Natural killer cell treated with Interleukin-12 subunit alpha and Interleukin-12 subunit beta and Interleukin-15 and Interleukin-18, amount 100 ng/mL, for 72 hours (primary cell): ENCODE measurements at regions not wholly inside any gene's neighbourhood (a gene's known extent, or its start where the extent isn't known, plus 50 kb on each side); places are given as distances from the start of the nearest gene placed in this dataset.

Source experiments
- ATAC-seq, 2 donors: fragments of 150-1000 bp; cut with Tn5 transposase in 1 of 2; sonication (Bioruptor Pico), chemical (Tn5 transposase) in 1 of 2; 2 replicates each; pipeline ENCODE4 v1.10.0; 2021
- DNase-seq: peaks from one replicate; pipeline ENCODE4 v3.0.0; 2022; ENCODE audit warnings: low spot score
- H3K27ac Mint-ChIP-seq, 2 donors: 1 replicate in 1 of 2; 2 replicates in 1 of 2; pipeline ENCODE4 v1.8.0; 2022; ENCODE audit warnings: mixed read lengths in 2 of 2, mild to moderate bottlenecking in 1 of 2, moderate library complexity in 1 of 2
- H3K27me3 Mint-ChIP-seq, 2 donors: 1 replicate in 1 of 2; 2 replicates in 1 of 2; pipeline ENCODE4 v1.8.0; 2022; ENCODE audit warnings: mixed read lengths in 2 of 2
- H3K36me3 Mint-ChIP-seq: one replicate; pipeline ENCODE4 v1.8.0; 2022; ENCODE audit warnings: mixed read lengths
- H3K4me1 Mint-ChIP-seq, 2 donors: 1 replicate in 1 of 2; 2 replicates in 1 of 2; pipeline ENCODE4 v1.8.0; 2022; ENCODE audit warnings: low read depth in 2 of 2, mixed read lengths in 2 of 2, mild to moderate bottlenecking in 1 of 2
- H3K4me3 Mint-ChIP-seq: one replicate; pipeline ENCODE4 v1.8.0; 2022; ENCODE audit warnings: mixed read lengths
- H3K9me3 Mint-ChIP-seq: 2 replicates; pipeline ENCODE4 v1.8.0; 2022; ENCODE audit warnings: mixed read lengths

DNA sequence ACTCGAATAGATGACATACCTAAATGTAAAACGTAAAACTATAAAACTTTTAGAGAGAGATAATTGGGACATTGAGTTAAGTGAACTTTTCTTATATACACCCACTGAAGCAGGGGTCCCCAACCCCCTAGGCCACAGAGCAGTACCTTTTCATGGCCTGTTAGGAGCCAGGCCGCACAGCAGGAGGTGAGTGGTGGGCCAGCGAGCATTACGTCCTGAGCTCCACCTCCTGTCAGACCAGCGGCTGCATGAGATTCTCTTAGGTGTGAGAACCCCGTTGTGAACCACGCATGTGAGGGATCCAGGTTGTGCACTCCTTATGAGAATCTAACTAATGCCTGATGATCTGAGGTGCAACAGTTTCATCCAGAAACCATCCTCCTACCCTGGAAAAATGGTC, 114.8 kb downstream of the HMX1 start:
- Mint-ChIP-seq H3K27ac (no peak overlapping the region), H3K9me3 (no peaks in the 10 kb centered on the region), H3K4me3 (no peak overlapping the region), H3K27me3 (no peaks in the 10 kb centered on the region), H3K4me1 (no peaks in the 10 kb centered on the region), H3K36me3 (no peaks in the 10 kb centered on the region)
- DNase-seq (no peak), ATAC-seq (no peak)

DNA sequence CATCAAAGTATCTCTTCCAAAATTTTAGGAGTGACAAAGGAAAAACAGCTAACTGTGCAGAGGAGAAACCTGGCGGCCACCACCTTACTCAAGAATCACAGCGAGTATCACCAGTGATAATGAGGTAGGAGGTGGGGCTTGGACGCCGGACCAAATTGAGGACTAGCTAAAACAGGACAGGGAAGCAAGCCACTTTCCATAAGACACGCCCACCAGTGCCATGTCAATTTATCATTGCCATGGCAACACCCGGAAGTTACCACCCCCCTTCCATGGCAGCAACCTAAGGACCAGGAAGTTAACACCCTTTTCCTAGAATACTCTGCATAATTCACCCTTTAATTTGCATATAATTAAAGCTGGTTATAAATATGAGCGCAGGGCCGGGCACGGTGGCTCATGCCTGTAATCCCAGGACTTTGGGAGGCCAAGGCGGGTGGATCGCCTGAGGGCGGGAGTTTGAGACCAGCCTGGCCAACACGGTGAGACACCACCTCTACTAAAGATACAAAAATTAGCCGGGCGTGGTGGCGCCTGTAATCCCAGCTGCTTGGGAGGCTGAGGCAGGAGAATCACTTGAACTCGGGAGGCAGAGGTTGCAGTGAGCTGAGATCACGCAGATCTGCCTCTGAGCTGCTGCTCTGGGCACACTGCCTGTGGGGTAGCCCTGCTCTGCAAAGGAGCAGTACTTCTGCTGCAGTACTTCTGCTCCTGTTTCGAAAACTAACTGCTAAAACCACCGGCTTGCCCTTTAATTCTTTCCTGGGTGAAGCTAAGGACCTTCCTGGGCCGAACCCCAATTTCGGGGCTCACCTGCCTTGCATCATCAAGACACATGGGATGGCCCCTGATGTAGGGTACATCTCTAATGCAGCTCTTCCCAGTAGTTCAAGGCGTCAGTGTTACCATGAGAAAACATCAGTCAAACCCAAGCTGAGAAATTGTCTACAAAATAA, 116.7 kb downstream of the HMX1 start:
- Mint-ChIP-seq H3K9me3 (no peaks in the 10 kb centered on the region), H3K4me1 (no peaks in the 10 kb centered on the region), H3K27me3 (peaks cover under 1 to 3% of the 10 kb centered on the region in 2 donors), H3K4me3 (no peak overlapping the region), H3K27ac (no peak overlapping the region), H3K36me3 (no peaks in the 10 kb centered on the region)
- DNase-seq (no peak), ATAC-seq (no peak)

DNA sequence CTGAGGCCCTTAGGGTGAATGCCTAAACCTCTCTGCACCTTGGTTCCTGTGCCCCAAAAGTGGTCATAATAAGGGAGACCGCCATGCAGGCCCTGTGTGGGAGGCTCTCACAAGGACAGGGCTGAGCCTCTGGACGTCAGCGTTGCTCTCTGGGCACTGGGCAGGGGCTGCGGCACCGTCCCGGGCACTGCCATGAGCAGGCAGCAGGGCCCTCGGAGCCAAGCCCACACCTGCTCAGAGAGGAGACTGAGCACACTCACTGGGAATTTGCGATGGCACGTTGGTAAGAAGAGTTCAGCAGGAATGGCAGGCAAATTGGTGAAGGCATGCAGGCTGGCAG, 123.4 kb downstream of the HMX1 start:
- no peak for DNase-seq
- peak in 1 of 2 donors; percentile 32 for ATAC-seq
- Mint-ChIP-seq H3K27me3 (peaks cover 10 to 11% of the 10 kb centered on the region in 2 donors), H3K4me3 (no peak overlapping the region), H3K9me3 (peaks cover 8% of the 10 kb centered on the region), H3K4me1 (peaks cover 0 to 4% of the 10 kb centered on the region in 2 donors), H3K36me3 (no peaks in the 10 kb centered on the region), H3K27ac (no peak overlapping the region)

DNA sequence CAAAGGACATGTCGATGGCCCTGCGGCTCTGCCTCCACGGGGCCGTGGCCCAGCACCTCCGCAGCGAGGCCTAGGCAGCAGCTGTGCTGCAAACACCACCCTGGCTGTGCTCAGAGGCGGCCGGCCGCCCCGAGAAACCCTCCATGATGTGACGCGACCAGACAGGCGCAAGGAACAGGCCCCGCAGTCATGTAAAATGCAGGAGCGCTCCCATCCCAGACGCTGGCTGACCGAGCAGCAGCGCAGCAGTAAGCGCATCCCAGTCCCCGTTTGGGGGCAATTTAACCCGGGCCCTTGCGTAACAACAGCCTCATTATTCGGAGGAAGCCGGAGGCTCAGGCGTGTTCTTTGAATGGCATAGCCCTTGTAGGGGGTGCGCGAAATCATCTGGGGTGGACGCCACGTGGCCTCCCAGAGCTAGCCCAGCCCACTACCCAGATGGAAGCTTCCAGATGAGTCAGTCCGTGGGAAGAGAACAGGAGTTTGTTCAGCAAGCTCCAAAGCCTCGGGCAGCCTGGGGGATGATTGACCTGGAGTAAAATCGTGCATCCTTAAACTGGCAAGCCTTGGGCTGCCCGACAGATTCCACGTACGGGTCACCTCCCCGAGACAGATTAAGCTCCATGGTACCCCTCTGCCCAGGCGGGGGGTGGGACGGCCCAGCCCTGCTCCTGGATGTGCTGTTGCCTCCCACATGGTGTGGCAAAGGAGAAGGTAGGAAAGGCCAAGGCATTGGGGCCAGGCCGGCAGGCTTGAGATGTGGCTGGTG, 124.0 kb downstream of the HMX1 start:
- no peak for ATAC-seq
- Mint-ChIP-seq H3K4me1 (peaks cover 0 to 4% of the 10 kb centered on the region in 2 donors), H3K27ac (no peak overlapping the region), H3K9me3 (peaks cover 8% of the 10 kb centered on the region), H3K27me3 (peaks cover 10 to 11% of the 10 kb centered on the region in 2 donors), H3K36me3 (no peaks in the 10 kb centered on the region), H3K4me3 (no peak overlapping the region)
- DNase-seq: peak; percentile 54

DNA sequence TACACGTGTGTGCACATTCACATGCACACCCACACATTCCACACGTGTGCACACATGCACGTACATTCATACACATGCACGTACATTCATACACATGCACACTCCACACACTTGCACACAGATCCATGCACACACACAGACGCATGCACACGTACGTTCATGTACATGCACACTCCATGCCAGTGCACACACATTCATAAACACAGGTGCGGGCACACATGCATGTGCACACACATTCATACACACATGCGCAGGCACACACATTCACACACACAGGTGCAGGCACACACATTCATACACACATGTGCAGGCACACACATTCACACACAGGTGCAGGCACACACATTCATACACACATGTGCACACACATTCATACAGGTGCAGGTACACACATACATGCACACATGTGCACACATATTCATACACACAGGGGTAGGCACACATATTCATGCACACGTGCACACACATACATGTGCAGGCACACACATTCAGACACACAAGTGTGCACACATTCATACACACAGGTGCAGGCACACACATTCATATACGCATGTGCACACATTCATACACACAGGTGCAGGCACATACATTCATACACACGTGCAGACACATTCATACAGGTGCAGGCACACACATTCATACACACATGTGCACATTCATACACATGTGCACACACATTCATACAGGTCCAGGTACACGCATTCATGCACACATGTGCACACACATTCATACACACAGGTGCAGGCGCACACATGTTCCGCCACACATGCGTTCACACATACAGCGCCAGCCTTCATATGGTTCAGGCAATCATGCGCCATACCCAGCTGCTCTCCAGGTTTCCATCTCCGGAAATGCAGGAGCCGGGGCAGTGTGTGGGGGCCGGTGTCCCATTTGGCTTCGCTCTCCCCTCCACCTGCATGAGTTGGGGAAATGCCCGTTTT, 124.8 kb downstream of the HMX1 start:
- Mint-ChIP-seq H3K9me3 (peaks cover 8% of the 10 kb centered on the region), H3K4me3 (no peak overlapping the region), H3K36me3 (no peaks in the 10 kb centered on the region), H3K27ac (no peak overlapping the region), H3K27me3 (peaks cover 10 to 11% of the 10 kb centered on the region in 2 donors), H3K4me1 (peaks cover 0 to 4% of the 10 kb centered on the region in 2 donors)
- ATAC-seq (no peak), DNase-seq (no peak)

DNA sequence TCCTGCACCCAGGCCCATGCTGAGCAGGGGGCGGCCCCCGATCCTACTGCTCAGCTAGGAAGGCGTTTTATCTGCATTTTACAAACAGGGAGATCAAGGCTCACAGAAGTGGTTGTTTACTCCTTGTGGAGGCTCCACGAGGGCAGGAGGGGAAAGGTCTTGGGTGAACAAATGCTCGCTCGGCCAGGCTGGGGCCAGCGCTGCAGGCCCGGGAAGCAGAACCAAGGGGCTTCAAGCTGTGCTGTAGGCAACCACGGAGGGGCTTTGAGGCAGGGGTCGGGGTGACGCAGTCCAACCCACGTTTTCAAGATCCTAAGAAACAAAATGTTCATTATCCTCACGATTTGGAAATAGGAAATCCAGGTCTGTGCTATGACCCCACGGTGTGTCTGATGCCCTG, 125.8 kb downstream of the HMX1 start:
- DNase-seq (no peak), ATAC-seq (no peak)
- peaks cover 10 to 11% of the 10 kb centered on the region in 2 donors for H3K27me3 Mint-ChIP-seq
- H3K4me1 Mint-ChIP-seq: peaks cover 0 to 4% of the 10 kb centered on the region in 2 donors
- peaks cover 8% of the 10 kb centered on the region for H3K9me3 Mint-ChIP-seq
- no peaks in the 10 kb centered on the region for H3K36me3 Mint-ChIP-seq
- H3K4me3 Mint-ChIP-seq: no peak overlapping the region
- H3K27ac Mint-ChIP-seq: no peak overlapping the region

DNA sequence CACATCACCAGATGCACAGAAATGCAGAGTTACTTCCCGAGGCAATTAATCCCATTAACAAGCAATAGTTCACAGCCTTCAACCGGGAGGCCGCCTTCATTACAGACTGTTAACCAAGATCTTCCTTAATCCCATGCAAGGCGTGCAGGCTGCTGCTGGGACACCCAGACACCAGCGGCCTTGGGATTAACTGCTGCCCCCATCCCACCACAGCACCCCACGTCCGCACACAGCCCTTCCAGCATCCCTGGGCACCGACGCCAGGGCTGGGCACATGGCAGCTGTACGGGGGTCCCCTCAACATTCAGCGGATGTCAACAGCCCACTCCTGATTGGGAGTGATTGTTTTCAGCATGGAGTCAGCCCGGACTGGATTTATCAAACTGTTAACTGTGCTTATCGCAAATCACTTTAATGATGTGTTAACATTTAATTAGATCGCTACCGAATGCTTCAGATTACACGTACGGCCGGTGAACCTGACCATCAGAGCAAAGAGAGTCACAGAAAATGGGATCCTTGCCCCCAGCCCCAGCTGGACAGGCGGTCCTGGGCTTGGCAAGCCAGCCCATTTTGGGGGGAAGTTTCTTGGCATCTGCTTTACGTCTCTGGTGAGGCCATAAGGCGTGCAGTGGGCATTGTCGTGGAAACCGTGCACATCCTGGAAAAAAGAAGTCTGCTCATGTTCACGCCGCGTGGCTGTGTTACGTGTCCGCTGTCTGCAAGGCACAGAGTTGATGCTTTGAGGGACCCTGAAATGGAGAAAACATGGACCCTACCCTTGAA, 126.4 kb downstream of the HMX1 start:
- Mint-ChIP-seq H3K9me3 (peaks cover 8% of the 10 kb centered on the region), H3K4me1 (peaks cover 0 to 4% of the 10 kb centered on the region in 2 donors), H3K4me3 (no peak overlapping the region), H3K36me3 (no peaks in the 10 kb centered on the region), H3K27me3 (peaks cover 8 to 11% of the 10 kb centered on the region in 2 donors), H3K27ac (no peak overlapping the region)
- DNase-seq (no peak), ATAC-seq (no peak)

DNA sequence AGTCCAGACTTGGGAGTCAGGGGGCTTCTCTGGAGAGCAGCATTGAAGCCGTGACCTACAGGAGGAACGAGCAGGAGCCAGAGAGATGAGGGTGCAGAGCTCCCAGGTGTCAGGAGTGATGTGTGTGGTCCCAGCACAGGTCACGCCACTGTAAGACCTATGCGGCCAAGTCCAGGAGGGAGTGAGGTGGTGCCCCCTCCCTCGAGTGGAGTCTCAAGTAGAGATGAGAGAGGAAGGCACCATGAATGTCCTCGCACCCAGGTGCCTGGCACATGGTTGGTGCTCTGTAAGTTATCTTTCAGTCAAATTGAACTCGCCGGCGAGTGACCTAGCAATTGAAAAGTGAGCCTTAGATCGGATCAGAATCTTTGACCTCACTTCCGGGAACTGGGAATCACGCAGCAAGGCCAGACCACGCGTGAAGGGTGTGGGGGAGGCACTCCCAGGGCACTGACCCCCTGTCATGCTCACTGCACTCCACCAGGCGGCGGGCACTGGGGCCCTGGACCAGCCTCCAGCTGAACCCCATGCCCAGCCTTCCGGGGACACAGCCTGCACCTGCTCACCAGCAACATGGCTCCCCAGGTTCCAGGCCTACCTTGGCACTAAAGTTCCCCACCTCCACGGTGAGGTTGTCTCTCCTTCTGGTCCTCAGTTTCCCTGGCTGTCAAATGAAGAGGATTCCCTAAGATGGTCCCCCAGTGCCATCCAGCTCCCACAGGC, 127.4 kb downstream of the HMX1 start:
- DNase-seq: peak; percentile 55
- H3K27me3 Mint-ChIP-seq: peaks cover 3 to 5% of the 10 kb centered on the region in 2 donors
- no peak overlapping the region for H3K4me3 Mint-ChIP-seq

DNA sequence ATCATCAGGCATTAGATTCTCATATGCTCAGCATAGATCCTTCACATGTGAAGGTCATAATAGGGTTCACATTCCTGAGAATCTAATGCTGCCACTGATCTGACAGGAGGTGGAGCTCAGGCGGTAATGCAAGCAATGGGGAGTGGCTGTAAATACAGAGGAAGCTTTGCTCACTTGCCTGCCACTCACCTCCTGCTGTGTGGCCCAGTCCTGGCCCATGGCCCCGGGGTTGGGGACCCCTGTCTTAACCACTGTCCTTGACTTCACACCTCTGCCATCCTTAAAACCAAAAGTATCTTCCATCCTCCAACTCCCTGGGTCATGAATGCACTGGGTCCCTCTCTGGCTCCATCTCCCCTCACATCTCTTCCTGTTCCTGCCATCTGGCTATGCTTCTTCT, 129.1 kb downstream of the HMX1 start:
- Mint-ChIP-seq H3K36me3 (no peaks in the 10 kb centered on the region), H3K27me3 (peaks cover 0 to 4% of the 10 kb centered on the region in 2 donors), H3K4me1 (peaks cover 0 to 4% of the 10 kb centered on the region in 2 donors), H3K4me3 (no peak overlapping the region), H3K9me3 (peaks cover 8% of the 10 kb centered on the region), H3K27ac (no peak overlapping the region)
- DNase-seq (no peak), ATAC-seq (no peak)

More for the DNA sequence above, 127.4 kb downstream of the HMX1 start:
- Mint-ChIP-seq H3K36me3 (no peaks in the 10 kb centered on the region), H3K4me1 (peaks cover 0 to 4% of the 10 kb centered on the region in 2 donors), H3K27ac (no peak overlapping the region), H3K9me3 (peaks cover 8% of the 10 kb centered on the region)
- no peak for ATAC-seq

DNA sequence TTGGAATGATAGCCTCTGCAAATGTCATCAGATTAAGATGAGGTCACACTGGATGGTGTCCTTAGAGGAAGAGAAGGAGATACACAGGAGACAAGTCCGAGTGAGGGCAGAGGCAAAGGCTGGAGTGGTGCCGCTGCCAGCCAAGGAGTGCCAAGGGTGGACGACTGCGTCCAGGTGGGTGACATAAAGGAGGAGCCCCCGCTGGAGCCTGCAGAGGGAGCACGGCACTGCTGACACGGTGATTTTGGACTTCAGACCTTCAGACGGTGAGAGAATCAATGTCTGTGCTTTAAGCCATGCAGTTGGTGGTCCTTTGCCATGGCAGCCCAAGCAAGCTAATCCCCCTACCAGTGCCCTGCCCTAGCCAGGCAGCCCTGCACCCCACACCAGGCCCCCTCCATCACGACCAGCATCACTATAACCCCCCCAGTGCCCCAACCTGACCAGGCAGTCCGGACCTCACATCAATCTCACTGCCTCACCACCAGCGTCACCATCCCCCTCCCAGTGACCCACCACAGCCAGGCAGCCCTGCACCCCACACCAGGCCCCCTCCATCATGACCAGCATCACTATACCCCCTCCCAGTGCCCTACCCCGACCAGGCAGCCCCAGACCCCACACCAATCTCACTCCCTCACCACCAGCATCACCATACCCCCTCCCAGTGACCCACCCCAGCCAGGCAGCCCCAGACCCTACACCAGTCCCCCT, 130.0 kb downstream of the HMX1 start:
- H3K4me3 Mint-ChIP-seq: no peak overlapping the region
- peaks cover 5% of the 10 kb centered on the region for H3K9me3 Mint-ChIP-seq
- ATAC-seq (no peak), DNase-seq (no peak)
- no peaks in the 10 kb centered on the region for H3K36me3 Mint-ChIP-seq
- H3K27me3 Mint-ChIP-seq: peaks cover 0 to 4% of the 10 kb centered on the region in 2 donors
- H3K4me1 Mint-ChIP-seq: peaks cover 0 to 2% of the 10 kb centered on the region in 2 donors
- no peak overlapping the region for H3K27ac Mint-ChIP-seq

DNA sequence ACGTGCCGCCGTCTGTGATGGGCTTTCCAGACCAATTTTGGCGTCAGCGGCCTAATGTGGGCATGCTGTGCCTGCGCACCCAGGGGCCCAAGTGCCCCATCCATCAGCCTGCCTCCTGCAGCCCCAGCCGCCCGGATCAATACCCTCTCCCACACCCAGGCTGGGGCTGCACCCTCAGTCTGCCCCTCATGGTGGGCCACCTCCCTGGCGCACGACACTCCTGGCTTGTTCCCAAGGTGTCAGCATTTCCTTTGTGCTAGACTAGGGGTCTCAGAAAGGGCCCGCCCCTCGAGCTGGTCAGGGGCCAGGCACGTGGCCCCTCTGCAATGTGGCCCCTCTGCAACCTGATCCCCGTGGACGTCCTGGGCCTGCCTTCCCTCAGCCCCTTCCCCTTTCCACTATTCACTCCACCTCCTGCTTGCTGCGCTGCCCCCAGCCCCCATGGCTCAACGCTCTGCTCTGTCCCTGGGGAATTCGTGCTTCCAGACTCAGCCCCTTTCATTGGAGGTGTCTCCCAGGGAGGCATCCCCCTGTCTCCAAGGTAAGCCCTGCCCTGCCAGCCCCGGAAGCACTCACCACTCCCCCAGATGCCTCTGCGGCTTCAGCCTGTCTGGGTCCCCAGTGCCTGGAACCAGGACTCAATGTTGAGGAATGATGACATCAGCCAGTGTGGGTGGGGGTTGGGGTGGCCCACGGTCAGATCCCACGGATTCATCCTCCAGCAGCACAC, 130.8 kb downstream of the HMX1 start:
- Mint-ChIP-seq H3K27ac (no peak overlapping the region), H3K36me3 (no peaks in the 10 kb centered on the region), H3K4me3 (no peak overlapping the region), H3K27me3 (peaks cover 0 to 4% of the 10 kb centered on the region in 2 donors), H3K4me1 (no peaks in the 10 kb centered on the region), H3K9me3 (no peaks in the 10 kb centered on the region)
- DNase-seq (peak; percentile 44), ATAC-seq (peak in 1 of 2 donors; percentile 15)
